GF-D8 (cell line): ENCODE measurements at regions not wholly inside any gene's neighbourhood (a gene's known extent, or its start where the extent isn't known, plus 50 kb on each side); places are given as distances from the start of the nearest gene placed in this dataset.

ENCODE experiments used
- DNase-seq: peaks from one replicate; lab custom pipeline; 2025; lab: John Stamatoyannopoulos, UW

DNA sequence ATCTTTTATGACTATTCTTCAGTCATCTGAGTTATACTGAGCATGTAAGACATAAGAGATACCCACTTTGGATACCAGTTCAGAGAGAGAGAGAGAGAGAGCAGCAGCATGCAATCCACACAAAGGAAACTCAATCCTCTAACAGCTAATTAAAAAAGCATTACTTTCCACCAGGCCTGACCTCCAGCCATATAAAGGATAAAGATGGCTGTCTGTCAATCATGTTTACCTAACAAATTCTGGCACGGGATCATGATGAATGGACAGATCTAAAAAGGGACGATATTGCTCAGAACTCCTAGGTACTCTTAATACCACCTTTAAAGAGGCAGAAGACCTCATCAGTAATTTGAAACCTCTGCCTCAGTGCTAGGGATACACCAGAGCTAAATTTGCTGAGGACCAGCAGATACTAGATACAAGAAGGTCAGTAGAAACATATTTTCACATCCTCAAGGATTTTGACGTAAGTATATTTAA lies 159.2 kb downstream of the RPS12 start:
- no peak for DNase-seq

GRCh38 chr6:132974122-132974521 lies 159.8 kb downstream of the RPS12 start:
- DNase-seq, result no peak

DNA sequence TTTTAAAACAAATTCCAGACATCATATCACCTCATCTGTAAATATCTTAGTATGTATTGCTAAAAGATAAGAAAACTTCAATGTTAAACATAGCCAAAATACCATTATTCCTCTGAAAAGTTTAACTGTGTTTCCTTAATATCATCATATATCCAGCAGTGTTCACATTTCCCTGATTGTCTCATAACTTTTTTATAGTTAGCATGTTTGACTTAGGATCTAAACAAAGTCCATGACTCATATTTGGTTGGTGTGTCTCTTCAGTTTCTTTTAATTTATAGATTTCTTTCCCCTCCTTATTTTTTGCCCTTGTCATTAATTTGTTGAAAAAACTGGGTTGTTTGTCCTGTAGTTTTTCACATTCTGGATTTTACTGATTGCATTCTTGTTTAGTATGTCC lies 163.0 kb downstream of the RPS12 start:
- no peak for DNase-seq

DNA sequence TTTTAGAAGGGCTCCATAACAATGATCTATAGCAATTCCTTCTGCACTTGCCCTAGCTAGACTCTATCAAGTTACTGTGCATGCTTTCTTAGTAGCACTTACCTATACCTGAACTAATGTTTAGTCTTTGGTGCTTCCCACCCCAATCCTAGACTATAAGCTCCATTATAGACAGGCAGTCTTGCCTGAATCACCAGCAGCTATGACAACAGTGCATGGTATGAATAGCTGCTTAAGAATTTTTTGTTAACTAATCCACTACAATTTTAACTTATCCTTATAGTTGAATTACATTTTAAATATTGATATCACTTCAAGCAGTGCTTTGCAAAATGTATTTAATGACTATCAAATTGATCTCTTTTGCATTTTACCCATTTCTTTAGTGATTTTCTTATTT lies 164.3 kb downstream of the RPS12 start:
- no peak for DNase-seq

DNA sequence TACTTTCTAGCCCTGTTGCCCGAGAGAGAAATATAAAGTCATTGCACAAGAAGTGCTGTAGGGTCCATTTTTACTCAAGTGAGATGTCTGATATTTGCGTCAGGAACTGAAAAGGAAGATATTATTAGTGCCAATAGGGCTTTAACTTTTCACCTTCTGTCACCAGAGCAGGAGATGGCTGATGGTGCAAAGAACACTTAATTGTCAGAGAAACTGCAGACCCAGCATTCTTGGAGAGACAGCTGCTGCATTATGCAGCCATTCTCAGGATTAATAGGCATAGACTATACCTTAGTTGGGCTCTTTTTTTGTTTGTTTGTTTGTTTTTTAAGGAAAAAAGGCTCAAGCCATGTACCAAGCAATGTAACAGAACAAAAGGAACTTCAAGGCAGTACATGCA lies 179.4 kb downstream of the RPS12 start:
- no peak for DNase-seq

DNA sequence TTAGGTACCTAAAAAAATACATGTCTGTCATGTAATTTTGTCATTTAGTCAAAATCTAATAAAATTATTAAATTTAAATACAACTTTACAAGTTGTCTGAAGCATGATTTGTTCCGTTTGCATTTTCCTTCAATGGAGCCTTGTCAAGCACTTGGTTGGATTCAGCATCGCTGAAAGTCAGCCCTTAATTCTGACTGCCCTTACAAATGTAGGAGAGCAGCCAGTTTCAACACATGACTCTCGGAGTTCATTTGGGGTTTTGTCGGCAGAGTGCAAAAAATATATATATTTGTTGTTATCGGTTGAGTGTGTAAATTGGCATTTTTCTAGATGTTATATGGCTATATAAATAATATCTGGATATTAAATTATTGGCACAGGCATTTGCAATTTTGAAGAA lies 180.6 kb downstream of the RPS12 start:
- DNase-seq, result no peak

GRCh38 chr6:132995432-132995831 lies 181.1 kb downstream of the RPS12 start:
- DNase-seq, result no peak

DNA sequence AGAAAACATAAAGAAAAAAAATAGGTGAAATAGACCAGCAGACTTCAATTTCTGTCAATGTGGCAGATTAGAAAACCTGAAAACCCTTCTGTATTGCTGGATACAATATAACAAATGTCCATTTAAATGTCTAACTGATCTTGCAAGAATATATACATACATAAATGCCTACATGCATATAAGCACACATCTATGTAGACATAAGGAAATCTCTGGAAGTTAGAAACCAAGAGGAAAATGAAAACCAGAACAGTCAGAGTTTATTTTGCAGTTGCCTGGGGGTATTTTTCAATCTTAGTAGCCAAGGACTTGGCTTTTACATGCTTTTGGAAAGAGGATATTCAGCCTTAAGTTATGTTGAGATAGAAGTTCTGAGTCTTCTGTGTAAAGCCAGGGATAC lies 184.0 kb downstream of the RPS12 start:
- DNase-seq, result no peak

GRCh38 chr6:133001040-133001565 lies 186.7 kb downstream of the RPS12 start:
- no peak for DNase-seq

- DNase-seq, result no peak
Observed at GRCh38 chr6:133004304-133004884, 190.0 kb downstream of the RPS12 start.

DNA sequence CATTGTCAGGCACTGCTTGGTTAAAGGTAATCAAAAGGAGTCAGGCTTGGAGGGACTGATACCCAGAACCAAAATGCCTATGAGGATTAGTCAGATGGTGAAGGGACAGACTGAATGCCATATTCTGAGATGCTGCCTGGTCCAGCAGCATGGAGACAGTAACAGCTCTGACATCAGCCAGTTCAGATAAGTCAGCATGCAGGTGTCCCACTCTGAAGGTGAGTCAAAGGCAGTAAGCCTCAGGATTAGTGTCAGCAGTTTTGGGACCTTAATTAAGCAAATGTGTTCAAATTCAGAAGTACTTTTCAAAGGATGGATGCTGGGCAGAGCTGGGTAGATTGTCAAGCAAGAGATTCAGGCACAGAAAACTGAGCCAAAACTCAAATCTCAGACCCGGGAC lies 198.4 kb downstream of the RPS12 start:
- no peak for DNase-seq

GRCh38 chr6:133016631-133017030 lies 202.3 kb downstream of the RPS12 start:
- no peak for DNase-seq

DNA sequence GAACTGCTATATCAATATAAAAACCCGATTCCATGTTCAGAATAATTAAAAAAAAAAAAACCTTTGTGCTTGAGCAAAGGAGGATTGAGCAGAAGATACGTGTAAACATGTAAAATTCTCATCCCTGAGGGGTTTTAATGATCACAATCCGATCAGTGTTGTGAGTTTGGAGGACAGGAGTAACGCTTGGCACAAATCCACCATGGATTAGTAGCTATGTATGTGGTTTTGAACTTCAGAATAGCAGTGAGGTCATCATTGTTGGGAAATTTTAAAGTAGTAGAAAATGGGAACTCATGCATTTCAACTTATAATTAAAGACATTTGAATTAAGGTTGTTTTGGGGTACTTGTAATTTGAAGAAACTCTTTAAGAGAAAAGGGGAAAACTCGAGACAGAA lies 203.2 kb downstream of the RPS12 start:
- DNase-seq, result no peak

GRCh38 chr6:133026705-133027104 lies 212.3 kb downstream of the RPS12 start:
- no peak for DNase-seq

DNA sequence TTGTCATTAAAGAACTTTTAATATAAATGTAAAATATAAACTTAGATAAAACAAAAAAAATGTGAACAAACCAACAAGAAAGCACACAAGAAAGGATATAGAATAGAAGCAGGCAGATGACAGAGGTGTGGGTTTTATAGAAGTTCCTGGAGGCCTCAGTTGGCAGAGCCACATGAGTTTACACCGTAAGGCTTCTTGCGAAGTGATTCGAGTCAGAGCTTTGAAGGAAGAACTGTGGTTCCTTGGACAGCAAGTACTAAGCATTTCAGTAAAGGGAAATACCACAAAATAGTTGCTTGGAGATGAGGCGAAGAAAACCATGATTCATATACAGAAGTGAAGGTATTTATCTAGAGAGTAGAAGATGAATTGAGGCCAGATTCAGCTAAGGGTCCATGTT lies 207.9 kb upstream of the EYA4 start:
- DNase-seq, result no peak

DNA sequence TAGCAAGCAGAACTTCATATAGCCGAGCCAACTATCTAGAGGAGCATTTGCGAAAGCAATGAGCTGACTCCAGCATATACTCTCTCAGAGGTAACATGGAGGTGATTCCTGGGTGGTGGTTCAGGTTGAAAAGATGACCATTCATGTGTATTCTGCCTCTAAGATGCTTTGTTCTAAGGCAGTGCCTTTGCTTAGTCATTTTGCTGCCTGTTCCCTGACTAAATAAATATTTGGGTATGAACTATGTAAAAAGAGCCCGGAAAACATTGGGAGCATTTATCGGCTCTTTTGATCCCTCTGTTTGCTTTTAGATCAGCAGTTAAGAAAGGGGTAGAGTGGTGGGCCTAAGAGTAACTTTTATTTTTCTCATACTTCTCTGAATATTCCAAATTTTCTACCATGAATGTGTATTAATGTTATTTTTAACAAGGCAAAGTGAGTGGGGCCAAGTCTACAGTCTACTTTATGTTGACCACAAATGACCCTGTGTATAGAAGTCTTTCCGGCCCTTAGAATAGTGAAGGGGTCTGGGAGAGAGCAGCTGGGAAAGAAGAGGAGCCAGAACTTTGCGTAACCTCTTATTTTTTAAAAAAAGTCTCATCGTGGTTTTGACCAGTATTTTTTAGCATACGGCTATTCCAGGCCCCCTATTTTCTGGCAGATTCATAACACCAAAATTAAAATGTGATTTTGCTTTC lies 206.5 kb upstream of the EYA4 start:
- no peak for DNase-seq

DNA sequence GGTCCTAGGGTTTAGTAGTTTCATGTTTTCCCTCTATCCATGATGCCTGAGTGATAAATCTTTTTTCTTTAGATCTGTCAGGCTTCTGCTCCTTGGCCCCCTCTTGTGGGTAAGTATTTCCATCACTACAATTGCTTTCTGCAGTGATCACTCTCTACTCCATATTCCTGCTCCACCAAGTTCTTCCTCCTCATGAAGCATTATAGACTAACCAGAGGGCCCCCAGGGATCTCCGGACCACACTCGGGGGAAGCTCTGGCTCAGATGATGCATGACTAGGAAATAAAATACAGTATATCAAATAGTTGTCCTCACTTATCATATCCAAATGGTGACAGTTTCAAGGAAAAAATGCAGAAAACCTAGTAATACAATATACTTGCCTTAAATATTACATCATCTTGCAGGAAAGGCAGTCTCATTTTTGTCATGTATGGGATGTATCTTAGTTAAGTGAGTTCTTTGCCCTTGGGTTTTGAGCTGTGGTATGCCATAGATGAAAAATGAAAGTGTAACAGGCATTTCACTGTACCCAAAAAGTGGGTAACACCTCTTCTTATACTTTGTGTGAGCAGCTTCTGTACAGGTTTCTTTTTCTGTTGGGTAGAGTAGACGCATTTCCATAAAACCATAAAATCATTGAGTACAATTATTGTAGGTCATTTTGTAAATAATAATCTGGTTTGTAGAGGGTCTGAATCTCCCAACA lies 200.9 kb upstream of the EYA4 start:
- no peak for DNase-seq

GRCh38 chr6:133040803-133041419 lies 200.2 kb upstream of the EYA4 start:
- no peak for DNase-seq

DNA sequence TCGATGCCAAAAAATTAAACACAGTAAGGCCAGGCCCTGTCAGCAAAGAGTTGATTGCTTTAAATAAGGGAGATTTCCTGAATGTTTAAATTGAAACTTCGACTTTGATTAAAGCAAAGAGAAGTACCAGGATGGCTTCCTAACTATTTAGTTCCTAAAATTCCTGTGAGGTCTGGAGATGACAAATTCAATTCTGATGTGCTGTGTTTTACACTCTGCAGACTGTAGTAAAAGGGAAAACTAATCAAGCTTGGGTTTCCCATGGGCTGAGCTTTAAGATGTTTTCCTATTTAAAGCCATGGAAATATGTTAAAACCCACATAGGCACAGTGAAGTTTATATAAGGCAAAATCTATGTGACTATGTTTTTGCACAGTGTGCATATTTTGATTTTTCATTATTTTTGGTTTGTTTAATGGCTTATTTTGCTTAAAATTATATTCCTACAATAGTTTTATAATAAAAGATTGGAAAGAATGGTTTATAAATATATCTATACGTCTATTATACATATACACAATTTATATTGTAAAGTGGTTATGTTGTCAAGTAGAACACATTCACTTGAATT lies 198.5 kb upstream of the EYA4 start:
- no peak for DNase-seq

- no peak for DNase-seq
Observed at GRCh38 chr6:133046576-133046975, 194.6 kb upstream of the EYA4 start.

DNA sequence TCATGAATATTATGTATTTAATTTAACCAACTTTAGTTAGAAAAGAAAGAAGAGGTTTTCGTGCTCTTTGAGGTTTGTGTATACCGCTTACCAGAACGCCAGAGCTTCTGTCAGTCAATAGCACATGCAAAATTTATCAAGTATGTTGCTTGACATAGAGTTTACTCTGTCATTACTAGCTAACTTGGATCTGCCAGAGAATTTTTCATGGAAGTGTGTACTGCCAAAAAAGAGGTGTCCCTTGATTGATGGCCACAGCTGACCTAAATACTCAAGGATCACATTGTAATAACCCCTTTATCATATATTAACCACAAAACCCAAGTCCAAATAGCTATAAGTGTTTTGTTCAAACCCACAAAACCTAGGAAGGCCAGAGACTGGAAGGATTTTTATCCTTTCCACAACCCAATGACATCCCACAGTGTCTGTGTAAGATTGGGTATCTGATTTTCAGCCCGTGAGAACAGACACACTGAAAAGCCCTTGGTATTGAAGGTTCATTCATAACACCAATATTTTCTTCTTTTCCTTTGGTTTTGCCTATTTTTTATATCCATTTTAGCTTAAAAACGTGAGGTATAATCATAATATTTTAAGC lies 194.0 kb upstream of the EYA4 start:
- no peak for DNase-seq

DNA sequence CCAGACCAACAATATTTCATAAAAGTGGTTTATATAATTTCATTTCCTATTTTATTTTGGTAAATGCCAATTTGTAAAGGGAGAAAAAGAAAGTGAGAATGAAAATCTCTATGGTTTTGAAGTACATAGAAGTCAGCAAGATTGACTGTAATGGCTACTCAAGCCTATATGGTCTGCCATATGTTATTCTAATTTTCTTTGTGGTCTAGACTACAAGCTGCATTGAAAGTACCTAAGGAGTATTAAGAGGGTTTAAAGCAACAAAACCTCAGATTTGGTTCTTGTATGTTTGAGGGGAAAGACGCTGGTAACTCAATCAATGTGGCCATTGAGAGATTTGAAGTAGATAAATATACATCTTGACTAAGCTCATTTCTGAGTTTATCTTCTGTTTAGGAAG lies 193.5 kb upstream of the EYA4 start:
- DNase-seq, result no peak
